ENCODE measurements at regions not wholly inside any gene's neighbourhood (a gene's known extent, or its start where the extent isn't known, plus 50 kb on each side); places are given as distances from the start of the nearest gene placed in this dataset.

DNA sequence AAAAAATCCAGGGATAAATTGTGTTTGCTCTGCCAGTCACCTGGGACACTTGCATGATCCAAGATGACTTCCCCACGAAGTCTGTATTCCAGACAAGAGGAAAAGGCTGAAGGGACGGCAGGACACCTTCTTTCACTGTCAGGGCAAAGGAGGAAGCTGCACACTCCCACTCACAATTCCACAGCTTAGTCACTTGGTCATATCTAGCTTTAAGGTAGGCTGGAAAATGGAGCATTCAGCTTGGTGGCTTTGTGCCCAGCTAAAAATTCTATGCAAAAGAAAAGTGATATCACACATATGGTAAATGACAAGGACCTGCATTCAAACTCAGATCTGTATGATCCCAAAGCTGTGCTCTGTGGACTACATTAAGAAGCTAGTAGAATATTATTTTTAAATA is 109.2 kb upstream of the TPM1 start:
- no peaks in the 10 kb centered on the region for H3K9me3 ChIP-seq (ENCODE audit: control insufficient read depth, low read depth, low read length)
- no peak overlapping the region for H3K4me3 ChIP-seq (ENCODE audit: control insufficient read depth in 2 of 3, extremely low read depth in 1 of 3, insufficient read depth in 2 of 3, low read depth in 1 of 3, low read length in 3 of 3)
- no peaks in the 10 kb centered on the region for H3K27me3 ChIP-seq (ENCODE audit: control insufficient read depth, extremely low read depth, insufficient read depth, low read length)
- no peaks in the 10 kb centered on the region for H3K9me1 ChIP-seq (ENCODE audit: control insufficient read depth, extremely low read depth, insufficient read depth, low read length)
- H3K4me1 ChIP-seq (ENCODE audit: control insufficient read depth, extremely low read depth, insufficient read depth, low read length), result peaks cover 14% of the 10 kb centered on the region
- FAIRE-seq (no peak), DNase-seq (ENCODE audit: low read depth, low spot score) (no peak)
- no peak overlapping the region for H3K9ac ChIP-seq (ENCODE audit: control insufficient read depth, extremely low read depth, insufficient read depth, low read length)
- H3K27ac ChIP-seq (ENCODE audit: control insufficient read depth, insufficient read depth, low read length), result no peak overlapping the region
- no peak overlapping the region for H2AFZ ChIP-seq (ENCODE audit: control insufficient read depth, low read length)
- H3K36me3 ChIP-seq (ENCODE audit: control insufficient read depth in 2 of 2, extremely low read depth in 1 of 2, insufficient read depth in 2 of 2, low read length in 2 of 2), result no peaks in the 10 kb centered on the region
- H4K20me1 ChIP-seq (ENCODE audit: control insufficient read depth, extremely low read depth, insufficient read depth, low read length), result no peaks in the 10 kb centered on the region
- dilution Hi-C loops (cut with MboI; ENCODE audit: extremely low pct_ligation_motif_present, low sequenced_read_pairs), result no loop called here
- TF ChIP-seq CTCF (optimal IDR thresholded peaks at IDR 0.05 in 1 of 3, IDR thresholded peaks at IDR 0.05 in 1 of 3, conservative IDR thresholded peaks at IDR 0.05 in 1 of 3; ENCODE audit: extremely low read depth in 1 of 3, insufficient read depth in 2 of 3, low read length in 3 of 3), result no peak
- no peak for TF ChIP-seq EZH2 (IDR thresholded peaks at IDR 0.05; ENCODE audit: low read length)
- H3K79me2 ChIP-seq (ENCODE audit: control insufficient read depth, insufficient read depth, low read length), result no peaks in the 10 kb centered on the region
- no peak overlapping the region for H3K4me2 ChIP-seq (ENCODE audit: control insufficient read depth, extremely low read depth, insufficient read depth, low read depth, low read length)

DNA sequence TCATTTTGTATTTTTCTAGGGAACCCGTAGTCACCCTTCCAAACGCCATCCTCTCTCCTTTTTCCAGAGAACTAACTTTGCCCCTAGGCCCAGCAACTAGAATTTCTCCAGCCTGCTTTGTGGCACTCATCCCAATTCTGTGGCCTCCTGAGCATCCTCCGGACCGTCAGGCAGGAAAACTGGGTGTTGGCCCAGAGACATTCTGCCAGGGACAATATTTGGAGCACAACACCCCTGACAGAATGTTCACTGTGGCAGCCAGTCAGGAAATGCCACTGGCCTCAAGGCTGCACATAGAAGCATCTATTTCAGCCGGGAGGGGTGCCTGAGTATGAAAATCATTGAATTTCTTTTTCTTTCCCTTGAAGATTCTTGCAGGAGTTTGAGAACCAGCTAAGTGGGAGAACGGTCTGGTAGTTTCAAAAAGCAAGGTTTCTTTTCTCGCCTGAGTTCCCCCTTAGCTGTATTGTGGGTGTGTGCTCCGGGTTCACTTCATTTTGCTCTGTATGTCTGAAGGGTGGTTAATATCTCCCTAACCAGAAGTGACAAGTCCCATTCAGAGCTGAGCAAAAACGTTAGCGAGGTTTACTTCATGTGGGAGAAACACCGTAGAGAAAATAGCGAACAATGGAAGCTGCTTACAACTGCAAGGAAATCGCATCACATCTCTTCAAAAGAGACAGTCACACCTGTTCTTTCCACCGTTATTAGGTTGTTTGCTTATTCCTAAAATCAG is 108.1 kb upstream of the TPM1 start:
- no peak for TF ChIP-seq EZH2 (IDR thresholded peaks at IDR 0.05; ENCODE audit: low read length)
- no peak for TF ChIP-seq CTCF (optimal IDR thresholded peaks at IDR 0.05 in 1 of 3, IDR thresholded peaks at IDR 0.05 in 1 of 3, conservative IDR thresholded peaks at IDR 0.05 in 1 of 3; ENCODE audit: extremely low read depth in 1 of 3, insufficient read depth in 2 of 3, low read length in 3 of 3)
- no peak overlapping the region for H2AFZ ChIP-seq (ENCODE audit: control insufficient read depth, low read length)

More for the DNA sequence above, 108.1 kb upstream of the TPM1 start:
- DNase-seq (ENCODE audit: low read depth, low spot score), result no peak
- no peak overlapping the region for H3K27ac ChIP-seq (ENCODE audit: control insufficient read depth, insufficient read depth, low read length)
- H3K4me1 ChIP-seq (ENCODE audit: control insufficient read depth, extremely low read depth, insufficient read depth, low read length), result peaks cover 4% of the 10 kb centered on the region
- H4K20me1 ChIP-seq (ENCODE audit: control insufficient read depth, extremely low read depth, insufficient read depth, low read length), result no peaks in the 10 kb centered on the region
- no peak overlapping the region for H3K4me3 ChIP-seq (ENCODE audit: control insufficient read depth in 2 of 3, extremely low read depth in 1 of 3, insufficient read depth in 2 of 3, low read depth in 1 of 3, low read length in 3 of 3)
- H3K9ac ChIP-seq (ENCODE audit: control insufficient read depth, extremely low read depth, insufficient read depth, low read length), result no peak overlapping the region
- no peaks in the 10 kb centered on the region for H3K79me2 ChIP-seq (ENCODE audit: control insufficient read depth, insufficient read depth, low read length)
- FAIRE-seq, result no peak
- no peak overlapping the region for H3K4me2 ChIP-seq (ENCODE audit: control insufficient read depth, extremely low read depth, insufficient read depth, low read depth, low read length)
- no peaks in the 10 kb centered on the region for H3K9me1 ChIP-seq (ENCODE audit: control insufficient read depth, extremely low read depth, insufficient read depth, low read length)
- H3K36me3 ChIP-seq (ENCODE audit: control insufficient read depth in 2 of 2, extremely low read depth in 1 of 2, insufficient read depth in 2 of 2, low read length in 2 of 2), result no peaks in the 10 kb centered on the region
- no peaks in the 10 kb centered on the region for H3K9me3 ChIP-seq (ENCODE audit: control insufficient read depth, low read depth, low read length)
- no peaks in the 10 kb centered on the region for H3K27me3 ChIP-seq (ENCODE audit: control insufficient read depth, extremely low read depth, insufficient read depth, low read length)
- dilution Hi-C loops (cut with MboI; ENCODE audit: extremely low pct_ligation_motif_present, low sequenced_read_pairs), result no loop called here

Data from keratinocyte (primary cell).